ENCODE measurements at regions not wholly inside any gene's neighbourhood (a gene's known extent, or its start where the extent isn't known, plus 50 kb on each side); places are given as distances from the start of the nearest gene placed in this dataset.

DNA sequence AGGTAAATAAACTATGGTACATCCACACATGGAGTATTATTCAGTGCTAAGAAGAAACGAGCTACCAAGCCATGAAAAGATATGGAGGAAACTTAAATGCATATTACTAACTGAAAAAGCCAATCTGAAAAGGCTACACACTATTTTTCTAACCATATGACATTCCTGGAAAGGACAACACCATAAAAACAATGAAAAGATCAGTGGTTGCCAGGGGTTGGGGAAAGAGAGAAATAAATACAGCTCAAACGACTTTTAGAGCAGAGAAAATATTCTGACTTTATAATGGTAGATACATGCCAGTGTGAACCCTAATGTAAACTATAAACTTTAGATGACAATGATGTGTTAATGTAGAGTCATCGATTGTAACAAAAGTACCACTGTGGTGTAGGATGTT is 225.9 kb upstream of the BTBD3 start:
- Histone ChIP-seq H3K4me1 (ENCODE audit: control insufficient read depth in 1 of 2, insufficient read depth in 2 of 2, low read length in 2 of 2) (no peaks in the 10 kb centered on the region; a peak in 1 of 4 replicates), H2AFZ (ENCODE audit: low read depth, low read length, poor library complexity, severe bottlenecking) (no peak overlapping the region), H3K27me3 (ENCODE audit: insufficient read depth, low read length) (no peaks in the 10 kb centered on the region), H4K20me1 (ENCODE audit: insufficient read depth) (no peaks in the 10 kb centered on the region), H3K9me3 (ENCODE audit: control insufficient read depth in 1 of 2, insufficient read depth in 1 of 2, low read depth in 1 of 2, low read length in 2 of 2) (no peaks in the 10 kb centered on the region), H3K79me2 (ENCODE audit: insufficient read depth, low read length) (no peaks in the 10 kb centered on the region), H3K36me3 (ENCODE audit: control insufficient read depth in 1 of 2, insufficient read depth in 2 of 2, low read length in 2 of 2) (no peaks in the 10 kb centered on the region), H3K9ac (ENCODE audit: low read length) (no peak overlapping the region), H3K4me2 (ENCODE audit: low read length) (no peak overlapping the region), H3K4me3 (replicated peaks in 1 of 2; ENCODE audit: low read depth in 1 of 2, low read length in 2 of 2) (no peak overlapping the region), H3K9me2 (ENCODE audit: insufficient read depth) (no peaks in the 10 kb centered on the region), H3K27ac (ENCODE audit: low read depth, low read length) (no peak overlapping the region)
- RAD21 ChIA-PET (ENCODE audit: low non-redundant PET in 1 of 2, low total read pairs in 2 of 2, uncharacterized antibody in 2 of 2, unreplicated experiment in 2 of 2): no interaction called here
- no peak for DNase-seq (ENCODE audit: low read depth, low spot score)
- CTCF ChIA-PET: no interaction called here
- intact Hi-C loops (cut with micrococcal nuclease): no loop called here
- POLR2A ChIA-PET: no interaction called here
- TF ChIP-seq CEBPB (IDR thresholded peaks at IDR 0.05; ENCODE audit: low read depth) (no peak), SIN3A (IDR thresholded peaks at IDR 0.05; ENCODE audit: low read depth) (no peak), POLR2AphosphoS5 (IDR thresholded peaks at IDR 0.05; ENCODE audit: low read depth, low read length) (no peak), FOSL1 (IDR thresholded peaks at IDR 0.05; ENCODE audit: low read depth) (no peak), EZH2phosphoT487 (IDR thresholded peaks at IDR 0.05; ENCODE audit: borderline replicate concordance) (no peak), YY1 (IDR thresholded peaks at IDR 0.05; ENCODE audit: extremely low read depth, insufficient replicate concordance, low read depth, low read length) (no peak), POLR2A (IDR thresholded peaks at IDR 0.05; ENCODE audit: borderline replicate concordance, extremely low read depth, insufficient read depth, insufficient read length) (no peak), ELF1 (IDR thresholded peaks at IDR 0.05; ENCODE audit: borderline replicate concordance, low read depth) (no peak)
- no TSS peak for BruUV-seq (replicated peaks)
- ATAC-seq: no peak

DNA sequence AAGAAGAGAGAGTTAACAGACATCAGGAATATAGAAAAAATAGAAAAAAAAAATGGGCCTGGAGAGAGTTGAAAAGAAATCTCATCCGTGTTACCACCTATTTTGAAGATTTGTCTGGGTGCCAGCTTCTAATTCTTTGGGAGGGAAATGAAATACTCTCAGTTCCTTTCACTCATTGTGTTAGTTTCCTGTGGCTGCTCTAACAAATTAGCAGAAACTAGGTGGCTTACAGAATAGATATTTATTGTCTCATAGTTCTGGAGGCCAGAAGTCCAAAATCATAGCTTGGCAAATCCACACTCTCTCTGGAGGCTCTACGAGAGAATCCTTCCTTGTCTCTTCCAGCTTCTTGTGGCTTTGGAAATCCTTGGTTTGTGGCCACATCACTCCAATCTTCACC is 225.1 kb upstream of the BTBD3 start:
- Histone ChIP-seq H3K79me2 (ENCODE audit: insufficient read depth, low read length) (no peaks in the 10 kb centered on the region), H3K9me2 (ENCODE audit: insufficient read depth) (no peaks in the 10 kb centered on the region), H3K4me1 (ENCODE audit: control insufficient read depth in 1 of 2, insufficient read depth in 2 of 2, low read length in 2 of 2) (no peaks in the 10 kb centered on the region; a peak in 1 of 4 replicates), H3K4me3 (replicated peaks in 1 of 2; ENCODE audit: low read depth in 1 of 2, low read length in 2 of 2) (no peak overlapping the region), H3K9me3 (ENCODE audit: control insufficient read depth in 1 of 2, insufficient read depth in 1 of 2, low read depth in 1 of 2, low read length in 2 of 2) (no peaks in the 10 kb centered on the region), H3K27me3 (ENCODE audit: insufficient read depth, low read length) (no peaks in the 10 kb centered on the region), H4K20me1 (ENCODE audit: insufficient read depth) (no peaks in the 10 kb centered on the region), H3K27ac (ENCODE audit: low read depth, low read length) (no peak overlapping the region), H3K36me3 (ENCODE audit: control insufficient read depth in 1 of 2, insufficient read depth in 2 of 2, low read length in 2 of 2) (no peaks in the 10 kb centered on the region), H3K4me2 (ENCODE audit: low read length) (no peak overlapping the region), H2AFZ (ENCODE audit: low read depth, low read length, poor library complexity, severe bottlenecking) (no peak overlapping the region), H3K9ac (ENCODE audit: low read length) (no peak overlapping the region)
- no TSS peak for BruUV-seq (replicated peaks)
- ChIA-PET CTCF (no interaction called here), POLR2A (no interaction called here), RAD21 (ENCODE audit: low non-redundant PET in 1 of 2, low total read pairs in 2 of 2, uncharacterized antibody in 2 of 2, unreplicated experiment in 2 of 2) (no interaction called here)
- DNase-seq (ENCODE audit: low read depth, low spot score): no peak
- ATAC-seq: no peak
- intact Hi-C loops (cut with micrococcal nuclease): no loop called here
- no peak for TF ChIP-seq EZH2 (IDR thresholded peaks at IDR 0.05)
- no peak for TF ChIP-seq CEBPB (IDR thresholded peaks at IDR 0.05; ENCODE audit: low read depth)
- no peak for TF ChIP-seq YY1 (IDR thresholded peaks at IDR 0.05; ENCODE audit: extremely low read depth, insufficient replicate concordance, low read depth, low read length)
- TF ChIP-seq, protein P1, sequence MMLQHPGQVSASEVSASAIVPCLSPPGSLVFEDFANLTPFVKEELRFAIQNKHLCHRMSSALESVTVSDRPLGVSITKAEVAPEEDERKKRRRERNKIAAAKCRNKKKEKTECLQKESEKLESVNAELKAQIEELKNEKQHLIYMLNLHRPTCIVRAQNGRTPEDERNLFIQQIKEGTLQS (IDR thresholded peaks at IDR 0.05): no peak
- no peak for TF ChIP-seq FOSL1 (IDR thresholded peaks at IDR 0.05; ENCODE audit: low read depth)
- no peak for TF ChIP-seq ZNF274 (IDR thresholded peaks at IDR 0.05; ENCODE audit: low read depth, low read length)
- TF ChIP-seq, protein P2, sequence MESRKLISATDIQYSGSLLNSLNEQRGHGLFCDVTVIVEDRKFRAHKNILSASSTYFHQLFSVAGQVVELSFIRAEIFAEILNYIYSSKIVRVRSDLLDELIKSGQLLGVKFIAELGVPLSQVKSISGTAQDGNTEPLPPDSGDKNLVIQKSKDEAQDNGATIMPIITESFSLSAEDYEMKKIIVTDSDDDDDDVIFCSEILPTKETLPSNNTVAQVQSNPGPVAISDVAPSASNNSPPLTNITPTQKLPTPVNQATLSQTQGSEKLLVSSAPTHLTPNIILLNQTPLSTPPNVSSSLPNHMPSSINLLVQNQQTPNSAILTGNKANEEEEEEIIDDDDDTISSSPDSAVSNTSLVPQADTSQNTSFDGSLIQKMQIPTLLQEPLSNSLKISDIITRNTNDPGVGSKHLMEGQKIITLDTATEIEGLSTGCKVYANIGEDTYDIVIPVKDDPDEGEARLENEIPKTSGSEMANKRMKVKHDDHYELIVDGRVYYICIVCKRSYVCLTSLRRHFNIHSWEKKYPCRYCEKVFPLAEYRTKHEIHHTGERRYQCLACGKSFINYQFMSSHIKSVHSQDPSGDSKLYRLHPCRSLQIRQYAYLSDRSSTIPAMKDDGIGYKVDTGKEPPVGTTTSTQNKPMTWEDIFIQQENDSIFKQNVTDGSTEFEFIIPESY (IDR thresholded peaks at IDR 0.05; ENCODE audit: extremely low read depth, insufficient replicate concordance, low read length): no peak
- no peak for TF ChIP-seq POLR2A (IDR thresholded peaks at IDR 0.05; ENCODE audit: borderline replicate concordance, extremely low read depth, insufficient read depth, insufficient read length)
- TF ChIP-seq RAD21 (IDR thresholded peaks at IDR 0.05; ENCODE audit: low read depth): no peak
- TF ChIP-seq POLR2AphosphoS5 (IDR thresholded peaks at IDR 0.05; ENCODE audit: low read depth, low read length): no peak
- no peak for TF ChIP-seq SRF (IDR thresholded peaks at IDR 0.05; ENCODE audit: low read depth)
- no peak for TF ChIP-seq TCF7L2 (IDR thresholded peaks at IDR 0.05; ENCODE audit: borderline replicate concordance, extremely low read depth, insufficient read depth, insufficient read length)
- no peak for TF ChIP-seq EZH2phosphoT487 (IDR thresholded peaks at IDR 0.05; ENCODE audit: borderline replicate concordance)
- no peak for TF ChIP-seq SP1 (IDR thresholded peaks at IDR 0.05; ENCODE audit: low read depth)
- TF ChIP-seq, protein P3, sequence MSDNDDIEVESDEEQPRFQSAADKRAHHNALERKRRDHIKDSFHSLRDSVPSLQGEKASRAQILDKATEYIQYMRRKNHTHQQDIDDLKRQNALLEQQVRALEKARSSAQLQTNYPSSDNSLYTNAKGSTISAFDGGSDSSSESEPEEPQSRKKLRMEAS (IDR thresholded peaks at IDR 0.05): no peak
- no peak for TF ChIP-seq SIN3A (IDR thresholded peaks at IDR 0.05; ENCODE audit: low read depth)
